ENCODE measurements at regions not wholly inside any gene's neighbourhood (a gene's known extent, or its start where the extent isn't known, plus 50 kb on each side); places are given as distances from the start of the nearest gene placed in this dataset.

- Mint-ChIP-seq H3K4me1 (no peaks in the 10 kb centered on the region), H3K27me3 (ENCODE audit: low read depth) (peaks cover 10% of the 10 kb centered on the region), H3K36me3 (ENCODE audit: low read depth) (no peaks in the 10 kb centered on the region), H3K4me3 (no peak overlapping the region), H3K9me3 (no peaks in the 10 kb centered on the region), H3K27ac (no peak overlapping the region)
- TF ChIP-seq CTCF (IDR thresholded peaks at IDR 0.05; ENCODE audit: unreplicated experiment in 3 of 3) = no peak
These were observed 227.6 kb downstream of the BMP7 start for GRCh38 chr20:57038608-57039440.

DNA sequence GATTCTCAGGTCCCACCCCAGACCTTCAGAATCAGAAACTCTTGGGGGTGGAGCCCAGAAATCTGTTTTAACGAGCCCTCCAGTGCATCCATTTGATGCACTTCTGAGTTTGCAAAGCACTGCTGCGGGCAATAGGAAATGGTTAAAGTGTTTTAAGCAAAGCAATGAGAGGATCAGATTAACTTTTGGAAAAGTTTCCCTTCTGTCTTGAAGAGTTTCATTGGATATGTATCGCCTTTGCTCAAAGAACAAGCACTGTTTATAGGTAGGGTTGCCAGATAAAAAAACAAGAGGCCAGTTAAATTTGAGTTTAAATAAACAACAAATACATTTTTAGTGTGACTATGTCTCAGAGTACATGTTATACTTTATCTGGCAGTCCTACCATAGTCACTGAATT lies 226.0 kb downstream of the BMP7 start:
- Mint-ChIP-seq H3K4me3 (no peak overlapping the region), H3K9me3 (no peaks in the 10 kb centered on the region), H3K27me3 (ENCODE audit: low read depth) (peaks cover 10% of the 10 kb centered on the region), H3K27ac (no peak overlapping the region), H3K36me3 (ENCODE audit: low read depth) (no peaks in the 10 kb centered on the region), H3K4me1 (no peaks in the 10 kb centered on the region)
- TF ChIP-seq CTCF (IDR thresholded peaks at IDR 0.05; ENCODE audit: unreplicated experiment in 3 of 3) = no peak

- H3K9me3 Mint-ChIP-seq = no peaks in the 10 kb centered on the region
- no peak overlapping the region for H3K27ac Mint-ChIP-seq
- no peaks in the 10 kb centered on the region for H3K36me3 Mint-ChIP-seq (ENCODE audit: low read depth)
- peaks cover 10% of the 10 kb centered on the region for H3K27me3 Mint-ChIP-seq (ENCODE audit: low read depth)
- no peak for TF ChIP-seq CTCF (IDR thresholded peaks at IDR 0.05; ENCODE audit: unreplicated experiment in 3 of 3)
- H3K4me1 Mint-ChIP-seq = no peaks in the 10 kb centered on the region
- H3K4me3 Mint-ChIP-seq = no peak overlapping the region
These were observed 225.5 kb downstream of the BMP7 start for GRCh38 chr20:57040924-57041323.

DNA sequence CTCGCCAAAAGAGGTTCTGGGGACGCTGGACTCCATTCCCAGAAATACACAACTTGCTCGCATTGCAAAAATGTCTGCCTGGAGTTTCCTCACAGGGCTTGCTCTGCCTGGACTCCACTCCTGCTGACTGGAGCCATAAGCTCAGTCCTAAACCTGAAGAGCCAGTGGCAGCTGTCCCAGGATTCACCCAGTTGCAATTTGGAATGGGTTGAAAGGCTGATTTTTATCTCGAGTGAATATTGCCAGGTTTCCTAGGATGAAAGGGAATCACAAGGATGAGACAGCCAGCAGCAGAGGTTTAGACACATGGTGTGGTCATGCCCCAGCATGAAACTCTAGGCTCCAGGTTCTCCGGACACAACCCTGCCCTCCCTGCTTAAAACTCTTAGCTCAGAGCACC lies 223.3 kb downstream of the BMP7 start:
- H3K36me3 Mint-ChIP-seq (ENCODE audit: low read depth) = no peaks in the 10 kb centered on the region
- H3K27me3 Mint-ChIP-seq (ENCODE audit: low read depth) = peaks cover 8% of the 10 kb centered on the region
- H3K9me3 Mint-ChIP-seq = no peaks in the 10 kb centered on the region
- no peak overlapping the region for H3K4me3 Mint-ChIP-seq
- peaks cover 5% of the 10 kb centered on the region for H3K4me1 Mint-ChIP-seq
- no peak overlapping the region for H3K27ac Mint-ChIP-seq
- no peak for TF ChIP-seq CTCF (IDR thresholded peaks at IDR 0.05; ENCODE audit: unreplicated experiment in 3 of 3)

- no peaks in the 10 kb centered on the region for H3K9me3 Mint-ChIP-seq
- no peak for TF ChIP-seq CTCF (IDR thresholded peaks at IDR 0.05; ENCODE audit: unreplicated experiment in 3 of 3)
- H3K27me3 Mint-ChIP-seq (ENCODE audit: low read depth) = peaks cover 8% of the 10 kb centered on the region
- no peaks in the 10 kb centered on the region for H3K36me3 Mint-ChIP-seq (ENCODE audit: low read depth)
- H3K27ac Mint-ChIP-seq = no peak overlapping the region
- no peak overlapping the region for H3K4me3 Mint-ChIP-seq
- H3K4me1 Mint-ChIP-seq = peaks cover 5% of the 10 kb centered on the region
These were observed 222.7 kb downstream of the BMP7 start for GRCh38 chr20:57043669-57044268.

Data from nephron (organoid).